ENCODE measurements at regions not wholly inside any gene's neighbourhood (a gene's known extent, or its start where the extent isn't known, plus 50 kb on each side); places are given as distances from the start of the nearest gene placed in this dataset.

- no peak for TF ChIP-seq CTCF (IDR thresholded peaks at IDR 0.05; ENCODE audit: low read depth, low read length)
- DNase-seq (ENCODE audit: extremely low read depth, low read depth), result no peak
Measured at GRCh38 chr13:111489301-111489700, 168.9 kb downstream of the TEX29 start.

GRCh38 chr13:111490611-111491010 is 170.2 kb downstream of the TEX29 start:
- TF ChIP-seq CTCF (IDR thresholded peaks at IDR 0.05; ENCODE audit: low read depth, low read length), result no peak
- no peak for DNase-seq (ENCODE audit: extremely low read depth, low read depth)

GRCh38 chr13:111491021-111491420 is 170.6 kb downstream of the TEX29 start:
- no peak for DNase-seq (ENCODE audit: extremely low read depth, low read depth)
- no peak for TF ChIP-seq CTCF (IDR thresholded peaks at IDR 0.05; ENCODE audit: low read depth, low read length)

GRCh38 chr13:111491659-111492058 is 171.2 kb downstream of the TEX29 start:
- DNase-seq (ENCODE audit: extremely low read depth, low read depth), result no peak
- TF ChIP-seq CTCF (IDR thresholded peaks at IDR 0.05; ENCODE audit: low read depth, low read length), result no peak

- TF ChIP-seq CTCF (IDR thresholded peaks at IDR 0.05; ENCODE audit: low read depth, low read length), result no peak
- no peak for DNase-seq (ENCODE audit: extremely low read depth, low read depth)
Measured at GRCh38 chr13:111492341-111492950, 172.0 kb downstream of the TEX29 start.

GRCh38 chr13:111492958-111493357 is 172.5 kb downstream of the TEX29 start:
- TF ChIP-seq CTCF (IDR thresholded peaks at IDR 0.05; ENCODE audit: low read depth, low read length), result no peak
- DNase-seq (ENCODE audit: extremely low read depth, low read depth), result no peak

- DNase-seq (ENCODE audit: extremely low read depth, low read depth), result no peak
- TF ChIP-seq CTCF (IDR thresholded peaks at IDR 0.05; ENCODE audit: low read depth, low read length), result no peak
Measured at GRCh38 chr13:111493468-111493867, 173.0 kb downstream of the TEX29 start.
